Testis (tissue), 2 donors: ENCODE measurements at regions not wholly inside any gene's neighbourhood (a gene's known extent, or its start where the extent isn't known, plus 50 kb on each side); places are given as distances from the start of the nearest gene placed in this dataset.
"Not testable (repeated sequence)": the region's sequence is repeated elsewhere in the genome, so short reads cannot be mapped to it uniquely, and the experiment has no call there.

ENCODE experiments used
- CTCF ChIP-seq, 3 experiments: fragments of 450-650 bp in 2 of 3; fragments of 200-600 bp in 1 of 3; sonication (generic) in 1 of 3; IDR thresholded peaks; one replicate each; pipeline ENCODE4 v1.5.1; 2016 to 2019; ENCODE audit warnings: antibody characterized with exemption in 3 of 3, mild to moderate bottlenecking in 2 of 3, moderate library complexity in 1 of 3
- POLR2A ChIP-seq: fragments of 450-650 bp; IDR thresholded peaks from one replicate; pipeline ENCODE4 v1.6.1; 2017; ENCODE audit warnings: antibody characterized with exemption, mild to moderate bottlenecking, moderate library complexity

GRCh38 chr12:126452686-126453085, 1387.5 kb downstream of the AACS start:
- not testable (repeated sequence) for TF ChIP-seq CTCF (IDR thresholded peaks at IDR 0.05); POLR2A
